ENCODE measurements at regions not wholly inside any gene's neighbourhood (a gene's known extent, or its start where the extent isn't known, plus 50 kb on each side); places are given as distances from the start of the nearest gene placed in this dataset.

- no peak overlapping the region for H2BK20ac ChIP-seq (ENCODE audit: low read depth, low read length, poor library complexity, severe bottlenecking)
- H4K5ac ChIP-seq (ENCODE audit: insufficient read length, low read depth, low read length) = no peak overlapping the region
- no peaks in the 10 kb centered on the region for H3K27me3 ChIP-seq (ENCODE audit: insufficient read depth, low read length)
- peaks cover 11 to 23% of the 10 kb centered on the region in 2 experiments for H3K4me1 Mint-ChIP-seq
- no peak overlapping the region for H3K9ac ChIP-seq (ENCODE audit: extremely low read depth, insufficient read length, low read length)
- H3K56ac ChIP-seq (ENCODE audit: insufficient read length, low read depth, low read length) = no peak overlapping the region
- no CpG with 5 or more reads among the region's 3 CpGs for WGBS (ENCODE audit: extremely low coverage, insufficient read length, low lambda C conversion rate)
- peaks cover 0 to 4% (median 0%) of the 10 kb centered on the region in 3 experiments; a peak in 2 of 7 replicates for H3K36me3 Mint-ChIP-seq (ENCODE audit: insufficient read depth in 1 of 3, low read depth in 3 of 3)
- no peaks in the 10 kb centered on the region for H3K79me1 ChIP-seq (ENCODE audit: insufficient read depth, low read depth, low read length, poor library complexity, severe bottlenecking)
- H3K27ac Mint-ChIP-seq = peak overlapping the region in 1 of 3 experiments; percentile 11; a peak in 2 of 7 replicates
- H3K27me3 Mint-ChIP-seq (ENCODE audit: low read depth) = no peaks in the 10 kb centered on the region
- H2AFZ ChIP-seq (ENCODE audit: low read length) = no peak overlapping the region
- H3T11ph ChIP-seq (ENCODE audit: low read length) = no peak overlapping the region
- H3K9me3 Mint-ChIP-seq = peaks cover 0 to 3% of the 10 kb centered on the region in 2 experiments; a peak in 3 of 5 replicates
- H3K23ac ChIP-seq (ENCODE audit: insufficient read length, low read depth, low read length) = no peak overlapping the region
- H3K23me2 ChIP-seq (ENCODE audit: insufficient read length, low read depth, low read length, poor library complexity, severe bottlenecking) = no peaks in the 10 kb centered on the region
- no peaks in the 10 kb centered on the region; the same call in 1 of the 2 replicates for H3K4me1 ChIP-seq (ENCODE audit: insufficient read depth, low read length)
- no peak overlapping the region for H3K14ac ChIP-seq (ENCODE audit: insufficient read depth, low read length)
- H3K79me2 ChIP-seq (ENCODE audit: insufficient read depth, low read length) = no peaks in the 10 kb centered on the region
- no peak overlapping the region for H2BK120ac ChIP-seq (ENCODE audit: low read depth, low read length, poor library complexity, severe bottlenecking)
- H3K18ac ChIP-seq (ENCODE audit: insufficient read length, low read depth, low read length) = no peak overlapping the region
- no peak overlapping the region for H2AK5ac ChIP-seq (ENCODE audit: insufficient read length, low read length)
- no peak overlapping the region for H4K8ac ChIP-seq (replicated peaks; ENCODE audit: insufficient read length, low read depth, low read length)
- no peak overlapping the region for H3K4me2 ChIP-seq (ENCODE audit: insufficient read depth, insufficient read length, low read length)
- H3K27ac ChIP-seq (ENCODE audit: insufficient read length, low read depth, low read length) = no peak overlapping the region
- H3K4ac ChIP-seq (ENCODE audit: low read depth, low read length) = no peak overlapping the region
- no peak overlapping the region for H2BK12ac ChIP-seq (ENCODE audit: insufficient read length, low read depth, low read length)
- no peaks in the 10 kb centered on the region for H4K20me1 ChIP-seq (ENCODE audit: control insufficient read depth, insufficient read depth, insufficient read length)
- TF ChIP-seq CTCF (conservative IDR thresholded peaks at IDR 0.05) = no peak
- no peak overlapping the region for H4K91ac ChIP-seq (ENCODE audit: insufficient read length, low read depth, low read length)
- DNase-seq = peak; percentile 13
- H2BK5ac ChIP-seq (ENCODE audit: insufficient read length, low read length) = no peak overlapping the region
- H3K9me3 ChIP-seq (ENCODE audit: control insufficient read depth, low read depth, low read length) = no peaks in the 10 kb centered on the region
- no peak overlapping the region for H3K4me3 Mint-ChIP-seq
- no peak overlapping the region for H2BK15ac ChIP-seq (ENCODE audit: low read depth, low read length)
Observed at GRCh38 chr6:43942616-43943015, 172.6 kb downstream of the VEGFA start.
